ENCODE measurements at regions not wholly inside any gene's neighbourhood (a gene's known extent, or its start where the extent isn't known, plus 50 kb on each side); places are given as distances from the start of the nearest gene placed in this dataset.

DNA sequence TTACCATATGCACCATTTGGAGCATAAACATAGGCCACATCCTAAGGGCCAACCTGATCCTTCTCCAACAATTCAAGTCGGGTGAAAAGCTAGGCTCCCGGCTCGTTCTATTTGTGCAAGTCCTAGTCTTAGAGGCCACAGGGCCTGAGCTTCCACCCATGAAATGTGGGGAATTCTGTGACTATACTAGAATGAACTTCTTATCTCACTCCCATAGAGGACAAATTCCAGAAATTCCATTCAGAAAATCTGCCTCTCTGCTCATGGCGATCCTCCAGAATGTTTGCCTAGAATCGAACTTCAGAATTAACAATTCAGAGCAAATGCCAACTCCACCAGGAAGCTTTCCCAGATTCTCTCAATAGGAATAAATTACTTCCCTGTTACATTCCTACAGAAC, 187.9 kb downstream of the BCL11A start:
- H3K36me3 Mint-ChIP-seq (ENCODE audit: insufficient read depth, unreplicated experiment) = peaks cover 6% of the 10 kb centered on the region
- DNase-seq = no peak
- no peaks in the 10 kb centered on the region for H3K4me1 Mint-ChIP-seq (ENCODE audit: low read depth, unreplicated experiment)
- CTCF ChIA-PET = no interaction called here
- TF ChIP-seq, protein P1, sequence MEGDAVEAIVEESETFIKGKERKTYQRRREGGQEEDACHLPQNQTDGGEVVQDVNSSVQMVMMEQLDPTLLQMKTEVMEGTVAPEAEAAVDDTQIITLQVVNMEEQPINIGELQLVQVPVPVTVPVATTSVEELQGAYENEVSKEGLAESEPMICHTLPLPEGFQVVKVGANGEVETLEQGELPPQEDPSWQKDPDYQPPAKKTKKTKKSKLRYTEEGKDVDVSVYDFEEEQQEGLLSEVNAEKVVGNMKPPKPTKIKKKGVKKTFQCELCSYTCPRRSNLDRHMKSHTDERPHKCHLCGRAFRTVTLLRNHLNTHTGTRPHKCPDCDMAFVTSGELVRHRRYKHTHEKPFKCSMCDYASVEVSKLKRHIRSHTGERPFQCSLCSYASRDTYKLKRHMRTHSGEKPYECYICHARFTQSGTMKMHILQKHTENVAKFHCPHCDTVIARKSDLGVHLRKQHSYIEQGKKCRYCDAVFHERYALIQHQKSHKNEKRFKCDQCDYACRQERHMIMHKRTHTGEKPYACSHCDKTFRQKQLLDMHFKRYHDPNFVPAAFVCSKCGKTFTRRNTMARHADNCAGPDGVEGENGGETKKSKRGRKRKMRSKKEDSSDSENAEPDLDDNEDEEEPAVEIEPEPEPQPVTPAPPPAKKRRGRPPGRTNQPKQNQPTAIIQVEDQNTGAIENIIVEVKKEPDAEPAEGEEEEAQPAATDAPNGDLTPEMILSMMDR (IDR thresholded peaks at IDR 0.05; ENCODE audit: unreplicated experiment) = no peak
- no peaks in the 10 kb centered on the region for H3K9me3 Mint-ChIP-seq (ENCODE audit: low read depth, unreplicated experiment)
- peaks cover 28% of the 10 kb centered on the region for H3K27me3 Mint-ChIP-seq (ENCODE audit: unreplicated experiment)
- H3K4me3 Mint-ChIP-seq (ENCODE audit: low read depth, unreplicated experiment) = no peak overlapping the region
- intact Hi-C loops (cut with micrococcal nuclease; ENCODE audit: unreplicated experiment) = no loop called here
- no TSS peak for BruUV-seq (replicated peaks)
- H3K27ac Mint-ChIP-seq (ENCODE audit: unreplicated experiment) = no peak overlapping the region

DNA sequence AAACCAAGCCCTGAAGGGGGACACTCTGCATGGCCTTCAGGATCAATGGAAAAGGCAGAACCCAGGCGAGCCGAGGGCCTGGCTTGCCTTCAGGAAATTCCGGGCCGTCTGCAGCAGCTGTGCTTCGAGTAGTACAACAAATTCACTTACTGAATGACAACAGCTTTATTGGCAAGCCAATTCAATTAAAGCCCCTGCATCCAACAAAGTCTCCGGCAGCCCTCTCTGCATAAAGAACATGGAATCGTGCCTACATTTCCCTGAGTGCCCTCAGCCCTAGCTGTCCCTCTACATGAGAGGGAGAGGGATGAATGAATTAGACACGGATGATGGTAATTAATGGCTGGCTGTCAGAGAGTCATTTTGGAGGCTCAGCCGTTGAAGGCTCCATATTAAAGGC, 189.0 kb downstream of the BCL11A start:
- intact Hi-C loops (cut with micrococcal nuclease; ENCODE audit: unreplicated experiment) = no loop called here
- Mint-ChIP-seq H3K27ac (ENCODE audit: unreplicated experiment) (no peak overlapping the region), H3K9me3 (ENCODE audit: low read depth, unreplicated experiment) (no peaks in the 10 kb centered on the region), H3K27me3 (ENCODE audit: unreplicated experiment) (peaks cover 28% of the 10 kb centered on the region), H3K36me3 (ENCODE audit: insufficient read depth, unreplicated experiment) (peaks cover 6% of the 10 kb centered on the region), H3K4me1 (ENCODE audit: low read depth, unreplicated experiment) (no peaks in the 10 kb centered on the region), H3K4me3 (ENCODE audit: low read depth, unreplicated experiment) (no peak overlapping the region)
- DNase-seq = no peak
- CTCF ChIA-PET = no interaction called here
- TF ChIP-seq, protein P1 (IDR thresholded peaks at IDR 0.05; ENCODE audit: unreplicated experiment) = no peak
- BruUV-seq (replicated peaks) = no TSS peak

DNA sequence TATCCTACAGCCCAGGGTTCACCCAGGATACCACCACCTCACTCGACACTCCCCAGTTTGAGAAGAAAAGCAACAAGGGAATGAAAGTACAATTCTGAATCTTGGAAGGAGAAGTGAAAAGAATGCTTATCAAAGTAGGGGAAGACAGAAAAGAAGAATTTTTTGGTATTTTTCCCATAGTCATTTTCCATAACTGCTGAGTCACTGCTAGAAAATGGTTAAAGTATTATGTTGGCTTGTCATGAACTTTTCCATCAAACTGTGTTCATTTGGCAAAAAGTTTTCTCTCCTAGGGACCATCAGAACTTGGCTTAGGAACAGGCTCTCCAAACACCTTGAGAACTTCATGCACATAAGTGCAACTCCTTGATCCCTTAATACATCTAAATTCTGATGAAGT, 192.0 kb downstream of the BCL11A start:
- TF ChIP-seq, protein P1 (IDR thresholded peaks at IDR 0.05; ENCODE audit: unreplicated experiment) = no peak
- intact Hi-C loops (cut with micrococcal nuclease; ENCODE audit: unreplicated experiment) = no loop called here
- CTCF ChIA-PET = no interaction called here
- DNase-seq = no peak
- no TSS peak for BruUV-seq (replicated peaks)
- no peaks in the 10 kb centered on the region for H3K9me3 Mint-ChIP-seq (ENCODE audit: low read depth, unreplicated experiment)
- peaks cover 6% of the 10 kb centered on the region for H3K36me3 Mint-ChIP-seq (ENCODE audit: insufficient read depth, unreplicated experiment)
- peaks cover 36% of the 10 kb centered on the region for H3K27me3 Mint-ChIP-seq (ENCODE audit: unreplicated experiment)
- H3K4me1 Mint-ChIP-seq (ENCODE audit: low read depth, unreplicated experiment) = no peaks in the 10 kb centered on the region
- H3K27ac Mint-ChIP-seq (ENCODE audit: unreplicated experiment) = no peak overlapping the region
- H3K4me3 Mint-ChIP-seq (ENCODE audit: low read depth, unreplicated experiment) = no peak overlapping the region

DNA sequence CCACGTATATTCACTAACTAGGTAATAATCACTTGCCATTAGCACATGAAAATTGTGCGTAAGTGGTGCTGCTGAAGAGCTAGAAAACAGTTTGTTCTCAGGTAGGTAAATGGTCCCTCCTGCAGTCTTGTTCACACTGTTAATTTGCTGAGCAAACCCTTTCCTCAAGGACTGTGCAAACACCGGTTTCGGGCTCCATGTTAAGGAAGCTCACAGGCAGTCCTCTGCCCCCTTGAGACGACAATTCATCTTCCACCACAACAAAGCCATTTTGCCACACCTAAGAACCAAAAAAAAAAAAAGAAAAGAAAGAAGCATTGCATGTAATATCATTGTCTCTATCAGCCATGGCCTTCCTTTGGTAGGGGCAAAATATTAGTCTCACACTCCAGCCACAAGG, 193.9 kb downstream of the BCL11A start:
- Mint-ChIP-seq H3K9me3 (ENCODE audit: low read depth, unreplicated experiment) (no peaks in the 10 kb centered on the region), H3K4me1 (ENCODE audit: low read depth, unreplicated experiment) (no peaks in the 10 kb centered on the region), H3K27me3 (ENCODE audit: unreplicated experiment) (peaks cover 31% of the 10 kb centered on the region), H3K27ac (ENCODE audit: unreplicated experiment) (no peak overlapping the region), H3K4me3 (ENCODE audit: low read depth, unreplicated experiment) (no peak overlapping the region), H3K36me3 (ENCODE audit: insufficient read depth, unreplicated experiment) (peaks cover 2% of the 10 kb centered on the region)
- intact Hi-C loops (cut with micrococcal nuclease; ENCODE audit: unreplicated experiment) = no loop called here
- CTCF ChIA-PET = no interaction called here
- no peak for DNase-seq
- TF ChIP-seq, protein P1 (IDR thresholded peaks at IDR 0.05; ENCODE audit: unreplicated experiment) = no peak
- BruUV-seq (replicated peaks) = no TSS peak

DNA sequence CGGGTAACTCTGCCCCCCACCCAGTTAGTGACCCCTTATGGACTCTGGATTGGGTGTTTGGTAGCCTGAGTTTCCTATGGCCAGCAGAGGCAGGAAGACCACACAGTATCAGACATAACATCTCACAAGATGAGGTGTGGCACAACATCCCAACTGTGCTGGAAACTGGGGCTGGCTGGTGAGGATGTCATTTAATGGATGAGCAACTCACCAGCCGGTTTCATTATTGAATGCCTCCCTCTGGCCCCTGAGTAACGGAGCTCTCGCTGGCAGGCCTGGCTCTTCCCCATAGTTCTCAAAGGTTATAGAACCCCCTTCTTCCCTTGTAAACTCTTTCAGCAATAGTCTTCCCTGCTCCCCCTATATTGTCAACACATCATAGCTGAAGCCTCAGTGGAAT, 195.0 kb downstream of the BCL11A start:
- CTCF ChIA-PET = no interaction called here
- peaks cover 28% of the 10 kb centered on the region for H3K27me3 Mint-ChIP-seq (ENCODE audit: unreplicated experiment)
- H3K27ac Mint-ChIP-seq (ENCODE audit: unreplicated experiment) = no peak overlapping the region
- H3K4me3 Mint-ChIP-seq (ENCODE audit: low read depth, unreplicated experiment) = no peak overlapping the region
- no peak for DNase-seq
- H3K4me1 Mint-ChIP-seq (ENCODE audit: low read depth, unreplicated experiment) = no peaks in the 10 kb centered on the region
- TF ChIP-seq, protein P1 (IDR thresholded peaks at IDR 0.05; ENCODE audit: unreplicated experiment) = no peak
- BruUV-seq (replicated peaks) = no TSS peak
- no peaks in the 10 kb centered on the region for H3K9me3 Mint-ChIP-seq (ENCODE audit: low read depth, unreplicated experiment)
- H3K36me3 Mint-ChIP-seq (ENCODE audit: insufficient read depth, unreplicated experiment) = no peaks in the 10 kb centered on the region
- intact Hi-C loops (cut with micrococcal nuclease; ENCODE audit: unreplicated experiment) = no loop called here

Data from Calu3 (cell line).